Stomach (tissue), 4 donors: ENCODE measurements at regions not wholly inside any gene's neighbourhood (a gene's known extent, or its start where the extent isn't known, plus 50 kb on each side); places are given as distances from the start of the nearest gene placed in this dataset.

ENCODE experiments used
- EP300 ChIP-seq: sonication (generic); formaldehyde crosslinking; IDR thresholded peaks from one replicate; pipeline ENCODE4 v1.6.1; 2017; ENCODE audit warnings: antibody characterized with exemption
- POLR2A ChIP-seq, 4 donors: fragments of 450-650 bp; IDR thresholded peaks; one replicate each; pipeline ENCODE4 v1.6.1; 2016; ENCODE audit warnings: antibody characterized with exemption in 4 of 4, control low read depth in 2 of 4, mild to moderate bottlenecking in 1 of 4, moderate library complexity in 1 of 4
- TF ChIP-seq, protein P1 (sequence below), 7 experiments: fragments of 450-650 bp in 4 of 7; fragments of 200-600 bp in 3 of 7; sonication (generic) in 3 of 7; IDR thresholded peaks; one replicate each; pipeline ENCODE4 v1.5.1; 2016 to 2019; ENCODE audit warnings: antibody characterized with exemption in 7 of 7, control low read depth in 2 of 7, mild to moderate bottlenecking in 1 of 7

DNA sequence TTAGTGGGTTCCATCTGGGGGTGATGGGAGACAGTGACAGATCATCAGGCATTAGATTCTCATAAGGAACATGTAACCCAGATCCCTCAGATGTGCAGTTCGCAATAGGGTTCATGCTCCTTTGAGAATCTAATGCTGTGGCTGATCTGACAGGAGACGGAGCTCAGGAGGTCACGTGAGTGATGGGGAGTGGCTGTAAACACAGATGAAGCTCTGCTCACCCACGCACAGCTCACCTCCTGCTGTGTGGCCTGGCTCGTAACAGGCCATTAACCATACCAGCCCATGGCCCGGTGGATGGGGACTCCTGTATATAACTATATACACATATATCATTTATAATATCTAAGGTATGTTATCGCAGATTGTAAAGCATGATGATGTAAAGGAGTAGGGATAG, 214.2 kb downstream of the MAF start:
- TF ChIP-seq, protein P1, sequence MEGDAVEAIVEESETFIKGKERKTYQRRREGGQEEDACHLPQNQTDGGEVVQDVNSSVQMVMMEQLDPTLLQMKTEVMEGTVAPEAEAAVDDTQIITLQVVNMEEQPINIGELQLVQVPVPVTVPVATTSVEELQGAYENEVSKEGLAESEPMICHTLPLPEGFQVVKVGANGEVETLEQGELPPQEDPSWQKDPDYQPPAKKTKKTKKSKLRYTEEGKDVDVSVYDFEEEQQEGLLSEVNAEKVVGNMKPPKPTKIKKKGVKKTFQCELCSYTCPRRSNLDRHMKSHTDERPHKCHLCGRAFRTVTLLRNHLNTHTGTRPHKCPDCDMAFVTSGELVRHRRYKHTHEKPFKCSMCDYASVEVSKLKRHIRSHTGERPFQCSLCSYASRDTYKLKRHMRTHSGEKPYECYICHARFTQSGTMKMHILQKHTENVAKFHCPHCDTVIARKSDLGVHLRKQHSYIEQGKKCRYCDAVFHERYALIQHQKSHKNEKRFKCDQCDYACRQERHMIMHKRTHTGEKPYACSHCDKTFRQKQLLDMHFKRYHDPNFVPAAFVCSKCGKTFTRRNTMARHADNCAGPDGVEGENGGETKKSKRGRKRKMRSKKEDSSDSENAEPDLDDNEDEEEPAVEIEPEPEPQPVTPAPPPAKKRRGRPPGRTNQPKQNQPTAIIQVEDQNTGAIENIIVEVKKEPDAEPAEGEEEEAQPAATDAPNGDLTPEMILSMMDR (IDR thresholded peaks at IDR 0.05), result no peak
- TF ChIP-seq EP300, result no peak
- no peak for TF ChIP-seq POLR2A (IDR thresholded peaks at IDR 0.05)
